ENCODE measurements at regions not wholly inside any gene's neighbourhood (a gene's known extent, or its start where the extent isn't known, plus 50 kb on each side); places are given as distances from the start of the nearest gene placed in this dataset.
A peak's percentile ranks its signal among the peaks of the same experiment; 100 is the strongest.

- intact Hi-C loops (cut with DNase I), result no loop called here
- DNase-seq, result no peak
- Histone ChIP-seq H3K9ac (ENCODE audit: low read length in 3 of 3) (no peak overlapping the region), H3K4me3 (ENCODE audit: low read length in 3 of 3) (no peak overlapping the region), H3K27ac (ENCODE audit: low read depth in 2 of 2, low read length in 2 of 2) (no peak overlapping the region), H3K36me3 (ENCODE audit: control insufficient read depth in 2 of 3, insufficient read depth in 3 of 3, low read length in 3 of 3) (peaks cover 0 to 2% (median 0%) of the 10 kb centered on the region in 3 donors), H3K4me1 (ENCODE audit: control insufficient read depth in 2 of 3, insufficient read depth in 2 of 3, low read depth in 1 of 3, low read length in 3 of 3) (no peaks in the 10 kb centered on the region), H3K27me3 (ENCODE audit: control insufficient read depth, insufficient read depth, low read length) (no peaks in the 10 kb centered on the region), H3K9me3 (ENCODE audit: control insufficient read depth in 2 of 3, insufficient read depth in 1 of 3, low read length in 3 of 3) (no peaks in the 10 kb centered on the region)
- TF ChIP-seq, protein P1, sequence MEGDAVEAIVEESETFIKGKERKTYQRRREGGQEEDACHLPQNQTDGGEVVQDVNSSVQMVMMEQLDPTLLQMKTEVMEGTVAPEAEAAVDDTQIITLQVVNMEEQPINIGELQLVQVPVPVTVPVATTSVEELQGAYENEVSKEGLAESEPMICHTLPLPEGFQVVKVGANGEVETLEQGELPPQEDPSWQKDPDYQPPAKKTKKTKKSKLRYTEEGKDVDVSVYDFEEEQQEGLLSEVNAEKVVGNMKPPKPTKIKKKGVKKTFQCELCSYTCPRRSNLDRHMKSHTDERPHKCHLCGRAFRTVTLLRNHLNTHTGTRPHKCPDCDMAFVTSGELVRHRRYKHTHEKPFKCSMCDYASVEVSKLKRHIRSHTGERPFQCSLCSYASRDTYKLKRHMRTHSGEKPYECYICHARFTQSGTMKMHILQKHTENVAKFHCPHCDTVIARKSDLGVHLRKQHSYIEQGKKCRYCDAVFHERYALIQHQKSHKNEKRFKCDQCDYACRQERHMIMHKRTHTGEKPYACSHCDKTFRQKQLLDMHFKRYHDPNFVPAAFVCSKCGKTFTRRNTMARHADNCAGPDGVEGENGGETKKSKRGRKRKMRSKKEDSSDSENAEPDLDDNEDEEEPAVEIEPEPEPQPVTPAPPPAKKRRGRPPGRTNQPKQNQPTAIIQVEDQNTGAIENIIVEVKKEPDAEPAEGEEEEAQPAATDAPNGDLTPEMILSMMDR (IDR thresholded peaks at IDR 0.05; ENCODE audit: borderline replicate concordance, extremely low read depth, insufficient read depth), result no peak
- FAIRE-seq, result no peak
Observed at GRCh38 chr4:125464146-125464545, 149.4 kb downstream of the FAT4 start.

GRCh38 chr4:125481334-125482045 lies 166.7 kb downstream of the FAT4 start:
- TF ChIP-seq, protein P1 (IDR thresholded peaks at IDR 0.05; ENCODE audit: borderline replicate concordance, extremely low read depth, insufficient read depth), result no peak
- FAIRE-seq, result no peak

GRCh38 chr4:125482822-125483221 lies 168.1 kb downstream of the FAT4 start:
- FAIRE-seq, result no peak
- intact Hi-C loops (cut with DNase I), result no loop called here
- Histone ChIP-seq H3K36me3 (ENCODE audit: control insufficient read depth in 2 of 3, insufficient read depth in 3 of 3, low read length in 3 of 3) (peaks cover 0 to 6% (median 3%) of the 10 kb centered on the region in 3 donors), H3K27me3 (ENCODE audit: control insufficient read depth, insufficient read depth, low read length) (no peaks in the 10 kb centered on the region), H3K27ac (ENCODE audit: low read depth in 2 of 2, low read length in 2 of 2) (no peak overlapping the region), H3K4me1 (ENCODE audit: control insufficient read depth in 2 of 3, insufficient read depth in 2 of 3, low read depth in 1 of 3, low read length in 3 of 3) (no peaks in the 10 kb centered on the region), H3K9ac (ENCODE audit: low read length in 3 of 3) (no peak overlapping the region), H3K4me3 (ENCODE audit: low read length in 3 of 3) (no peak overlapping the region), H3K9me3 (ENCODE audit: control insufficient read depth in 2 of 3, insufficient read depth in 1 of 3, low read length in 3 of 3) (no peaks in the 10 kb centered on the region)
- TF ChIP-seq, protein P1 (IDR thresholded peaks at IDR 0.05; ENCODE audit: borderline replicate concordance, extremely low read depth, insufficient read depth), result no peak
- DNase-seq, result no peak

More at GRCh38 chr4:125481334-125482045, 166.7 kb downstream of the FAT4 start:
- H3K36me3 ChIP-seq (ENCODE audit: control insufficient read depth in 2 of 3, insufficient read depth in 3 of 3, low read length in 3 of 3), result peaks cover 0 to 3% (median 0%) of the 10 kb centered on the region in 3 donors
- intact Hi-C loops (cut with DNase I), result no loop called here
- H3K9ac ChIP-seq (ENCODE audit: low read length in 3 of 3), result no peak overlapping the region
- H3K27ac ChIP-seq (ENCODE audit: low read depth in 2 of 2, low read length in 2 of 2), result no peak overlapping the region
- no peak overlapping the region for H3K4me3 ChIP-seq (ENCODE audit: low read length in 3 of 3)
- peak in 2 of 5 donors; percentile 5 to 9 for DNase-seq
- H3K4me1 ChIP-seq (ENCODE audit: control insufficient read depth in 2 of 3, insufficient read depth in 2 of 3, low read depth in 1 of 3, low read length in 3 of 3), result no peaks in the 10 kb centered on the region
- no peaks in the 10 kb centered on the region for H3K27me3 ChIP-seq (ENCODE audit: control insufficient read depth, insufficient read depth, low read length)
- no peaks in the 10 kb centered on the region for H3K9me3 ChIP-seq (ENCODE audit: control insufficient read depth in 2 of 3, insufficient read depth in 1 of 3, low read length in 3 of 3)

Data from kidney (tissue), 13 donors.